OCI-LY1 (cell line): ENCODE measurements at regions not wholly inside any gene's neighbourhood (a gene's known extent, or its start where the extent isn't known, plus 50 kb on each side); places are given as distances from the start of the nearest gene placed in this dataset.

Experiments
- H2AFZ ChIP-seq: fragments of 200-600 bp; sonication (generic), shearing (Covaris generic); 2 replicates; pipeline ENCODE4 v1.6.0; 2014; ENCODE audit warnings: antibody characterized with exemption, mild to moderate bottlenecking, low read length
- H3F3A ChIP-seq: fragments of 200-600 bp; sonication (generic), shearing (Covaris generic); 2 replicates; pipeline ENCODE4 v1.6.0; 2014; ENCODE audit warnings: mild to moderate bottlenecking, antibody characterized with exemption, low read length, moderate library complexity; ENCODE audit not compliant: insufficient read depth
- H3K27ac ChIP-seq: fragments of 200-600 bp; sonication (generic); 2 replicates; pipeline ENCODE4 v1.5.1; 2014; ENCODE audit warnings: low read length, mixed run types, mild to moderate bottlenecking, low read depth; ENCODE audit not compliant: poor library complexity, severe bottlenecking
- H3K27me3 ChIP-seq: fragments of 200-600 bp; sonication (generic); 2 replicates; pipeline ENCODE4 v1.6.0; 2014; ENCODE audit warnings: antibody characterized with exemption, mild to moderate bottlenecking, low read length, moderate library complexity; ENCODE audit not compliant: insufficient read depth
- H3K36me3 ChIP-seq: fragments of 200-600 bp; sonication (generic); 2 replicates; pipeline ENCODE4 v1.6.1; 2014; ENCODE audit warnings: mild to moderate bottlenecking, antibody characterized with exemption, low read length, moderate library complexity, mixed read lengths; ENCODE audit not compliant: insufficient read depth
- H3K4me1 ChIP-seq: fragments of 200-600 bp; sonication (generic); 2 replicates; pipeline ENCODE4 v1.5.1; 2014; ENCODE audit warnings: mild to moderate bottlenecking, low read length, moderate library complexity; ENCODE audit not compliant: insufficient read depth, severe bottlenecking
- H3K4me2 ChIP-seq: fragments of 200-600 bp; sonication (generic), shearing (Covaris generic); 2 replicates; pipeline ENCODE4 v1.6.1; 2014; ENCODE audit warnings: low read length
- H3K4me3 ChIP-seq: fragments of 200-600 bp; sonication (generic); 2 replicates; pipeline ENCODE4 v1.5.1; 2014; ENCODE audit warnings: low read length, low read depth, mild to moderate bottlenecking, mixed read lengths; ENCODE audit not compliant: poor library complexity, severe bottlenecking
- H3K79me2 ChIP-seq: fragments of 200-600 bp; shearing (Covaris generic); 2 replicates; pipeline ENCODE4 v1.6.1; 2016; ENCODE audit warnings: mixed run types, low read length, mixed read lengths; ENCODE audit not compliant: insufficient read depth
- H3K9ac ChIP-seq: fragments of 200-600 bp; sonication (generic), shearing (Covaris generic); 2 replicates; pipeline ENCODE4 v1.6.1; 2014; ENCODE audit warnings: mild to moderate bottlenecking, low read length, mixed read lengths
- H3K9me2 ChIP-seq: fragments of 200-600 bp; sonication (generic), shearing (Covaris generic); 2 replicates; pipeline ENCODE4 v1.6.1; 2014; ENCODE audit warnings: low read depth, mild to moderate bottlenecking, low read length, mixed read lengths
- H3K9me3 ChIP-seq: fragments of 200-600 bp; shearing (Covaris generic); 2 replicates; pipeline ENCODE4 v1.6.1; 2014; ENCODE audit warnings: low read length, mixed read lengths
- H4K20me1 ChIP-seq: fragments of 200-600 bp; sonication (generic), shearing (Covaris generic); 2 replicates; pipeline ENCODE4 v1.6.0; 2016; ENCODE audit warnings: mild to moderate bottlenecking, low read length; ENCODE audit not compliant: insufficient read depth
- CTCF ChIP-seq: fragments of 200-600 bp; sonication (generic), shearing (Covaris generic); IDR thresholded peaks from 2 replicates; pipeline ENCODE4 v1.5.1; 2017; ENCODE audit warnings: mild to moderate bottlenecking, antibody characterized with exemption, low read length, moderate library complexity, mixed read lengths
- EZH2 ChIP-seq: fragments of 200-600 bp; sonication (generic), shearing (Covaris generic); IDR thresholded peaks from 2 replicates; pipeline ENCODE4 v1.8.0; 2017; ENCODE audit warnings: borderline replicate concordance, mixed run types, mild to moderate bottlenecking, antibody characterized with exemption, low read length, moderate library complexity, mixed read lengths

GRCh38 chr9:18362901-18363685 lies 110.9 kb upstream of the ADAMTSL1 start:
- no peaks in the 10 kb centered on the region for H4K20me1 ChIP-seq
- no peaks in the 10 kb centered on the region for H3F3A ChIP-seq
- no peaks in the 10 kb centered on the region for H3K79me2 ChIP-seq
- H3K27me3 ChIP-seq, result no peaks in the 10 kb centered on the region
- H3K4me2 ChIP-seq, result no peak overlapping the region
- no peak overlapping the region for H3K4me3 ChIP-seq
- no peak overlapping the region for H3K27ac ChIP-seq
- H3K36me3 ChIP-seq, result no peaks in the 10 kb centered on the region
- H3K4me1 ChIP-seq, result no peaks in the 10 kb centered on the region
- no peak overlapping the region for H2AFZ ChIP-seq
- no peaks in the 10 kb centered on the region for H3K9me2 ChIP-seq
- H3K9ac ChIP-seq, result no peak overlapping the region
- no peak for TF ChIP-seq CTCF
- no peak for TF ChIP-seq EZH2
- no peaks in the 10 kb centered on the region for H3K9me3 ChIP-seq

- Histone ChIP-seq H3K4me1 (no peaks in the 10 kb centered on the region), H4K20me1 (no peaks in the 10 kb centered on the region), H3K9me2 (no peaks in the 10 kb centered on the region)
Observed at GRCh38 chr9:18365651-18366050, 108.3 kb upstream of the ADAMTSL1 start.

GRCh38 chr9:18366184-18366583 lies 107.8 kb upstream of the ADAMTSL1 start:
- TF ChIP-seq CTCF (no peak), EZH2 (no peak)
- Histone ChIP-seq H3K4me3 (no peak overlapping the region), H3K4me2 (no peak overlapping the region), H3K4me1 (no peaks in the 10 kb centered on the region), H3K9me3 (no peaks in the 10 kb centered on the region), H3K27me3 (no peaks in the 10 kb centered on the region), H3F3A (no peaks in the 10 kb centered on the region), H3K9me2 (no peaks in the 10 kb centered on the region), H3K79me2 (no peaks in the 10 kb centered on the region), H3K27ac (no peak overlapping the region), H4K20me1 (no peaks in the 10 kb centered on the region), H3K36me3 (no peaks in the 10 kb centered on the region), H3K9ac (no peak overlapping the region), H2AFZ (no peak overlapping the region)

More at GRCh38 chr9:18365651-18366050, 108.3 kb upstream of the ADAMTSL1 start:
- Histone ChIP-seq H3K4me3 (no peak overlapping the region), H3K79me2 (no peaks in the 10 kb centered on the region), H2AFZ (no peak overlapping the region), H3K27me3 (no peaks in the 10 kb centered on the region), H3K4me2 (no peak overlapping the region), H3K27ac (no peak overlapping the region), H3K36me3 (no peaks in the 10 kb centered on the region), H3K9ac (no peak overlapping the region), H3F3A (no peaks in the 10 kb centered on the region), H3K9me3 (no peaks in the 10 kb centered on the region)
- TF ChIP-seq CTCF (no peak), EZH2 (no peak)
